ENCODE measurements at regions not wholly inside any gene's neighbourhood (a gene's known extent, or its start where the extent isn't known, plus 50 kb on each side); places are given as distances from the start of the nearest gene placed in this dataset.

DNA sequence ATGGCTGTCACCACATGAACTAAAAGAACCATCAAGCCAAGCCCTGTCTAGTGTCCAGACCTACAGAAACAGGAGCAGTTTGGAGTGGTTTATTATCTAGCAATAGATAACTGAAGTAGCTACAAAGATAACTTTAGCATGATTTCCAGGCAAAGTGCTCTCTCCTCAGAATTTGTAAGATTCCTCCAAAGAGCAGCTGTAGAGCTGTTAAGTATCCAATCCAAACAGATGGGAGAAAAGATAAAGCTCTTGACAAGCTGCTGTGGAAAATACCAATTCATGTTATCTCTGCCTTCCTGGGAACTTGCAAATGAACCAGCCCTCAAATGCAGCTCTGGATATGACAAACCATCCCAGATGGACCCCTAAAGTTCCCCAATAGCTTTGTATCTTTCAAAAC is 78.9 kb upstream of the RESF1 start:
- TF ChIP-seq ZNF219 (CRISPR knock-in tag; IDR thresholded peaks at IDR 0.05; ENCODE audit: borderline replicate concordance) (no peak), NR1H2 (CRISPR knock-in tag; IDR thresholded peaks at IDR 0.05) (no peak), PRDM15 (CRISPR knock-in tag; IDR thresholded peaks at IDR 0.05) (no peak), TEAD4 (CRISPR knock-in tag; IDR thresholded peaks at IDR 0.05) (no peak), ZNF423 (CRISPR knock-in tag; IDR thresholded peaks at IDR 0.05) (no peak), IRF2 (CRISPR knock-in tag; IDR thresholded peaks at IDR 0.05; ENCODE audit: borderline replicate concordance, low read depth) (no peak)
- TF ChIP-seq, protein P1, sequence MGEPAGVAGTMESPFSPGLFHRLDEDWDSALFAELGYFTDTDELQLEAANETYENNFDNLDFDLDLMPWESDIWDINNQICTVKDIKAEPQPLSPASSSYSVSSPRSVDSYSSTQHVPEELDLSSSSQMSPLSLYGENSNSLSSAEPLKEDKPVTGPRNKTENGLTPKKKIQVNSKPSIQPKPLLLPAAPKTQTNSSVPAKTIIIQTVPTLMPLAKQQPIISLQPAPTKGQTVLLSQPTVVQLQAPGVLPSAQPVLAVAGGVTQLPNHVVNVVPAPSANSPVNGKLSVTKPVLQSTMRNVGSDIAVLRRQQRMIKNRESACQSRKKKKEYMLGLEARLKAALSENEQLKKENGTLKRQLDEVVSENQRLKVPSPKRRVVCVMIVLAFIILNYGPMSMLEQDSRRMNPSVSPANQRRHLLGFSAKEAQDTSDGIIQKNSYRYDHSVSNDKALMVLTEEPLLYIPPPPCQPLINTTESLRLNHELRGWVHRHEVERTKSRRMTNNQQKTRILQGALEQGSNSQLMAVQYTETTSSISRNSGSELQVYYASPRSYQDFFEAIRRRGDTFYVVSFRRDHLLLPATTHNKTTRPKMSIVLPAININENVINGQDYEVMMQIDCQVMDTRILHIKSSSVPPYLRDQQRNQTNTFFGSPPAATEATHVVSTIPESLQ (CRISPR knock-in tag; IDR thresholded peaks at IDR 0.05): no peak
- TF ChIP-seq, protein P2, sequence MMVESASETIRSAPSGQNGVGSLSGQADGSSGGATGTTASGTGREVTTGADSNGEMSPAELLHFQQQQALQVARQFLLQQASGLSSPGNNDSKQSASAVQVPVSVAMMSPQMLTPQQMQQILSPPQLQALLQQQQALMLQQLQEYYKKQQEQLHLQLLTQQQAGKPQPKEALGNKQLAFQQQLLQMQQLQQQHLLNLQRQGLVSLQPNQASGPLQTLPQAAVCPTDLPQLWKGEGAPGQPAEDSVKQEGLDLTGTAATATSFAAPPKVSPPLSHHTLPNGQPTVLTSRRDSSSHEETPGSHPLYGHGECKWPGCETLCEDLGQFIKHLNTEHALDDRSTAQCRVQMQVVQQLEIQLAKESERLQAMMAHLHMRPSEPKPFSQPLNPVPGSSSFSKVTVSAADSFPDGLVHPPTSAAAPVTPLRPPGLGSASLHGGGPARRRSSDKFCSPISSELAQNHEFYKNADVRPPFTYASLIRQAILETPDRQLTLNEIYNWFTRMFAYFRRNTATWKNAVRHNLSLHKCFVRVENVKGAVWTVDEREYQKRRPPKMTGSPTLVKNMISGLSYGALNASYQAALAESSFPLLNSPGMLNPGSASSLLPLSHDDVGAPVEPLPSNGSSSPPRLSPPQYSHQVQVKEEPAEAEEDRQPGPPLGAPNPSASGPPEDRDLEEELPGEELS (CRISPR knock-in tag; IDR thresholded peaks at IDR 0.05): no peak
- ATAC-seq: no peak
- Mint-ChIP-seq H3K9me3 (peaks cover 21% of the 10 kb centered on the region), H3K36me3 (peaks cover 21% of the 10 kb centered on the region), H3K27ac (no peak overlapping the region), H3K27me3 (ENCODE audit: low read depth) (no peaks in the 10 kb centered on the region), H3K4me1 (peaks cover 25% of the 10 kb centered on the region), H3K4me3 (no peak overlapping the region)
- ChIA-PET CTCF (no interaction called here), POLR2A (no interaction called here)
- DNase-seq (ENCODE audit: low spot score): no peak

GRCh38 chr12:31877884-31878283 is 81.3 kb upstream of the RESF1 start:
- ChIA-PET POLR2A (no interaction called here), CTCF (no interaction called here)
- ATAC-seq: peak; percentile 31; the same call in 1 of the 2 replicates
- Mint-ChIP-seq H3K4me3 (no peak overlapping the region), H3K27ac (no peak overlapping the region), H3K27me3 (ENCODE audit: low read depth) (peaks cover 2% of the 10 kb centered on the region; the same call in 1 of the 2 replicates), H3K4me1 (peaks cover 37% of the 10 kb centered on the region), H3K36me3 (peaks cover 12% of the 10 kb centered on the region), H3K9me3 (peaks cover 7% of the 10 kb centered on the region)
- DNase-seq (ENCODE audit: low spot score): no peak
- TF ChIP-seq NR2C2 (CRISPR knock-in tag; IDR thresholded peaks at IDR 0.05) (no peak), ZNF317 (CRISPR knock-in tag; IDR thresholded peaks at IDR 0.05; ENCODE audit: borderline replicate concordance, low read depth) (no peak), ZBTB21 (CRISPR knock-in tag; IDR thresholded peaks at IDR 0.05; ENCODE audit: borderline replicate concordance) (no peak), TCF7 (CRISPR knock-in tag; IDR thresholded peaks at IDR 0.05; ENCODE audit: low read depth) (no peak), ZSCAN18 (CRISPR knock-in tag; IDR thresholded peaks at IDR 0.05) (no peak), ATF1 (CRISPR knock-in tag; IDR thresholded peaks at IDR 0.05) (no peak), SOX15 (CRISPR knock-in tag; IDR thresholded peaks at IDR 0.05) (no peak), FOXJ3 (CRISPR knock-in tag; IDR thresholded peaks at IDR 0.05; ENCODE audit: borderline replicate concordance) (no peak), ZNF121 (CRISPR knock-in tag; IDR thresholded peaks at IDR 0.05) (no peak), SP1 (CRISPR knock-in tag; conservative IDR thresholded peaks at IDR 0.05) (no peak), ELF4 (CRISPR knock-in tag; IDR thresholded peaks at IDR 0.05; ENCODE audit: low read depth) (no peak)
- TF ChIP-seq, protein P3, sequence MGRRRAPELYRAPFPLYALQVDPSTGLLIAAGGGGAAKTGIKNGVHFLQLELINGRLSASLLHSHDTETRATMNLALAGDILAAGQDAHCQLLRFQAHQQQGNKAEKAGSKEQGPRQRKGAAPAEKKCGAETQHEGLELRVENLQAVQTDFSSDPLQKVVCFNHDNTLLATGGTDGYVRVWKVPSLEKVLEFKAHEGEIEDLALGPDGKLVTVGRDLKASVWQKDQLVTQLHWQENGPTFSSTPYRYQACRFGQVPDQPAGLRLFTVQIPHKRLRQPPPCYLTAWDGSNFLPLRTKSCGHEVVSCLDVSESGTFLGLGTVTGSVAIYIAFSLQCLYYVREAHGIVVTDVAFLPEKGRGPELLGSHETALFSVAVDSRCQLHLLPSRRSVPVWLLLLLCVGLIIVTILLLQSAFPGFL (CRISPR knock-in tag; IDR thresholded peaks at IDR 0.05; ENCODE audit: borderline replicate concordance): no peak
- TF ChIP-seq, protein P4, sequence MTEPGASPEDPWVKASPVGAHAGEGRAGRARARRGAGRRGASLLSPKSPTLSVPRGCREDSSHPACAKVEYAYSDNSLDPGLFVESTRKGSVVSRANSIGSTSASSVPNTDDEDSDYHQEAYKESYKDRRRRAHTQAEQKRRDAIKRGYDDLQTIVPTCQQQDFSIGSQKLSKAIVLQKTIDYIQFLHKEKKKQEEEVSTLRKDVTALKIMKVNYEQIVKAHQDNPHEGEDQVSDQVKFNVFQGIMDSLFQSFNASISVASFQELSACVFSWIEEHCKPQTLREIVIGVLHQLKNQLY (CRISPR knock-in tag; IDR thresholded peaks at IDR 0.05): no peak

Measured in WTC11 (cell line).